IMR-90 (cell line): ENCODE measurements at regions not wholly inside any gene's neighbourhood (a gene's known extent, or its start where the extent isn't known, plus 50 kb on each side); places are given as distances from the start of the nearest gene placed in this dataset.

ENCODE experiments used
- ATAC-seq: fragments of 200-7000 bp; cut with Tn5 transposase; 2 replicates; pipeline ENCODE4 v1.9.1; 2020; ENCODE audit warnings: low read depth, mild to moderate bottlenecking, moderate library complexity
- BruUV-seq: library from RNA; stranded (reverse); fragments of 400-500 nt; replicated peaks from 2 replicates; lab custom pipeline; 2021; lab: Mats Ljungman, UMichigan
- CTCF ChIA-PET: fragments of 300-600 bp; formaldehyde crosslinking; extraction: SDS; loops from one replicate; lab custom pipeline; 2021; ENCODE audit warnings: antibody characterized with exemption; lab: Yijun Ruan, JAX
- POLR2A ChIA-PET: fragments of 300-600 bp; sonication (Branson Sonifier 250); formaldehyde crosslinking; loops from one replicate; lab custom pipeline; 2022; ENCODE audit warnings: antibody characterized with exemption; ENCODE audit not compliant: unreplicated experiment; lab: Charles Lee
- DNase-seq: peaks from one replicate; pipeline ENCODE4 v3.0.0; 2013
- H2AFZ ChIP-seq: replicated peaks from 2 replicates; pipeline ENCODE3; 2013; ENCODE audit warnings: low read length, mild to moderate bottlenecking; ENCODE audit not compliant: poor library complexity
- H2AK5ac ChIP-seq: 2 replicates; pipeline ENCODE4 v1.6.1; 2013; ENCODE audit warnings: low read depth, low read length, inconsistent platforms
- H2AK9ac ChIP-seq: replicated peaks from 2 replicates; pipeline ENCODE3; 2013; ENCODE audit warnings: mild to moderate bottlenecking, low read depth, low read length, moderate library complexity; ENCODE audit not compliant: poor library complexity
- H2BK120ac ChIP-seq: 2 replicates; pipeline ENCODE4 v1.6.1; 2013; ENCODE audit warnings: low read depth, low read length, inconsistent platforms
- H2BK15ac ChIP-seq: 3 replicates; pipeline ENCODE4 v1.6.1; 2013; ENCODE audit warnings: low read depth, low read length, inconsistent platforms
- H2BK20ac ChIP-seq: 2 replicates; pipeline ENCODE4 v1.6.1; 2013; ENCODE audit warnings: low read depth, mild to moderate bottlenecking, inconsistent platforms, low read length, moderate library complexity
- H2BK5ac ChIP-seq: 2 replicates; pipeline ENCODE4 v1.6.1; 2013; ENCODE audit warnings: mild to moderate bottlenecking, low read depth, low read length, inconsistent platforms; ENCODE audit not compliant: poor library complexity, severe bottlenecking
- H3K14ac ChIP-seq: replicated peaks from 2 replicates; pipeline ENCODE4 v1.6.1; 2013; ENCODE audit warnings: low read depth, low read length, inconsistent platforms
- H3K18ac ChIP-seq: 2 replicates; pipeline ENCODE4 v1.6.1; 2013; ENCODE audit warnings: low read depth, low read length, control low read depth
- H3K23ac ChIP-seq: 2 replicates; pipeline ENCODE4 v1.6.1; 2013; ENCODE audit warnings: low read depth, low read length, inconsistent platforms
- H3K27ac ChIP-seq: 2 replicates; pipeline ENCODE4 v1.5.1; 2013; ENCODE audit warnings: mild to moderate bottlenecking, control low read depth, low read length; ENCODE audit not compliant: insufficient read depth
- H3K27me3 ChIP-seq: 2 replicates; pipeline ENCODE4 v1.6.1; 2013; ENCODE audit warnings: low read length; ENCODE audit not compliant: control insufficient read depth, insufficient read depth
- H3K36me3 ChIP-seq: 2 replicates; pipeline ENCODE4 v1.6.1; 2013; ENCODE audit warnings: low read length, mixed read lengths; ENCODE audit not compliant: control insufficient read depth, insufficient read depth
- H3K4ac ChIP-seq: 2 replicates; pipeline ENCODE4 v1.6.1; 2013; ENCODE audit warnings: low read depth, low read length, inconsistent platforms
- H3K4me1 ChIP-seq: 2 replicates; pipeline ENCODE4 v1.6.1; 2013; ENCODE audit warnings: low read length, mixed read lengths; ENCODE audit not compliant: control insufficient read depth, insufficient read depth
- H3K4me2 ChIP-seq: 2 replicates; pipeline ENCODE4 v1.6.1; 2013; ENCODE audit warnings: low read depth, mild to moderate bottlenecking, control low read depth, low read length, moderate library complexity
- H3K4me3 ChIP-seq: 2 replicates; pipeline ENCODE4 v1.5.1; 2013; ENCODE audit warnings: low read depth, mild to moderate bottlenecking, control low read depth, low read length, moderate library complexity; ENCODE audit not compliant: insufficient read depth
- H3K56ac ChIP-seq: 2 replicates; pipeline ENCODE4 v1.6.1; 2013; ENCODE audit warnings: low read length, inconsistent platforms; ENCODE audit not compliant: insufficient read depth; ENCODE audit errors: extremely low read depth
- H3K79me1 ChIP-seq, 2 experiments: 2 replicates each; pipeline ENCODE4 v1.6.1; 2013; ENCODE audit warnings: low read length in 2 of 2, inconsistent platforms in 1 of 2, low read depth in 1 of 2
- H3K9ac ChIP-seq: 2 replicates; pipeline ENCODE4 v1.6.1; 2013; ENCODE audit warnings: low read depth, low read length, control low read depth
- H3K9me1 ChIP-seq: 2 replicates; pipeline ENCODE4 v1.6.1; 2013; ENCODE audit warnings: low read length, inconsistent platforms; ENCODE audit not compliant: insufficient read depth
- H3K9me3 ChIP-seq: 2 replicates; pipeline ENCODE4 v1.6.1; 2013; ENCODE audit warnings: low read length; ENCODE audit not compliant: control insufficient read depth, insufficient read depth
- H4K20me1 ChIP-seq: 2 replicates; pipeline ENCODE4 v1.6.1; 2013; ENCODE audit warnings: low read length, inconsistent platforms; ENCODE audit not compliant: insufficient read depth
- H4K5ac ChIP-seq: 2 replicates; pipeline ENCODE4 v1.6.1; 2013; ENCODE audit warnings: mild to moderate bottlenecking, low read depth, low read length, control low read depth
- H4K8ac ChIP-seq, 2 experiments: 2 replicates each; pipeline ENCODE4 v1.6.1; 2013; ENCODE audit warnings: low read depth in 2 of 2, low read length in 2 of 2, control low read depth in 1 of 2, inconsistent platforms in 1 of 2
- H4K91ac ChIP-seq: 2 replicates; pipeline ENCODE4 v1.6.1; 2013; ENCODE audit warnings: low read depth, low read length, inconsistent platforms; ENCODE audit not compliant: insufficient read depth
- BHLHE40 ChIP-seq: fragments of 150-350 bp; IDR thresholded peaks from 2 replicates; pipeline ENCODE4 v1.6.1; 2016; ENCODE audit warnings: mild to moderate bottlenecking, low read depth, low read length
- CEBPB ChIP-seq: IDR thresholded peaks from 2 replicates; pipeline ENCODE4 v1.6.1; 2012; ENCODE audit warnings: low read depth, low read length, improper control_type of control experiment
- CHD1 ChIP-seq: IDR thresholded peaks from 2 replicates; pipeline ENCODE4 v1.6.1; 2012; ENCODE audit warnings: low read depth, low read length, improper control_type of control experiment
- CTCF ChIP-seq: conservative IDR thresholded peaks from 2 replicates; pipeline ENCODE4 v1.5.1; 2012; ENCODE audit warnings: mild to moderate bottlenecking, low read depth, low read length, improper control_type of control experiment
- FOS ChIP-seq: fragments of 150-350 bp; IDR thresholded peaks from 2 replicates; pipeline ENCODE4 v1.6.1; 2016; ENCODE audit warnings: low read depth, low read length
- MAFK ChIP-seq: IDR thresholded peaks from 2 replicates; pipeline ENCODE4 v1.6.1; 2012; ENCODE audit warnings: low read depth, low read length, improper control_type of control experiment
- MAZ ChIP-seq: IDR thresholded peaks from 2 replicates; pipeline ENCODE4 v1.6.1; 2012; ENCODE audit warnings: low read depth, mild to moderate bottlenecking, low read length, improper control_type of control experiment, moderate library complexity, borderline replicate concordance
- MXI1 ChIP-seq: IDR thresholded peaks from 2 replicates; pipeline ENCODE4 v1.6.1; 2012; ENCODE audit warnings: low read depth, mild to moderate bottlenecking, low read length, moderate library complexity, borderline replicate concordance
- NFE2L2 ChIP-seq: fragments of 150-350 bp; IDR thresholded peaks from 2 replicates; pipeline ENCODE4 v1.6.1; 2016; ENCODE audit warnings: low read depth, mild to moderate bottlenecking, low read length
- POLR2A ChIP-seq: IDR thresholded peaks from 2 replicates; pipeline ENCODE4 v1.6.1; 2012; ENCODE audit warnings: mild to moderate bottlenecking, low read depth, low read length
- RAD21 ChIP-seq: IDR thresholded peaks from 2 replicates; pipeline ENCODE4 v1.6.1; 2012; ENCODE audit warnings: low read length, improper control_type of control experiment
- RCOR1 ChIP-seq: IDR thresholded peaks from 2 replicates; pipeline ENCODE4 v1.6.1; 2012; ENCODE audit warnings: mild to moderate bottlenecking, low read length, improper control_type of control experiment; ENCODE audit not compliant: insufficient replicate concordance
- RFX5 ChIP-seq: IDR thresholded peaks from 2 replicates; pipeline ENCODE4 v1.8.0; 2012; ENCODE audit warnings: low read depth, mild to moderate bottlenecking, low read length, moderate library complexity
- SMC3 ChIP-seq: fragments of 150-350 bp; IDR thresholded peaks from 2 replicates; pipeline ENCODE4 v1.6.1; 2016; ENCODE audit warnings: low read depth, mild to moderate bottlenecking, antibody characterized with exemption, low read length, moderate library complexity
- WGBS, 2 experiments: methylation state at CpG; one replicate each; pipeline versions ENCODE4 v1.1.5 to v1.1.7; 2013; ENCODE audit warnings: missing lambda C conversion rate in 2 of 2; ENCODE audit not compliant: insufficient read length in 1 of 2; ENCODE audit errors: extremely low coverage in 2 of 2; 5-methylcytosine and 5-hydroxymethylcytosine counted together
- dilution Hi-C: fragments of 300-500 bp; cut with HindIII; formaldehyde crosslinking; loops from one replicate; pipeline ENCODE4 v1.14.3; 2018; ENCODE audit warnings: low sequenced_read_pairs; ENCODE audit not compliant: unreplicated experiment
- in situ Hi-C: fragments of 300-500 bp; cut with MboI; formaldehyde crosslinking; loops from 3 replicates; pipeline ENCODE4 v1.14.3; 2019; ENCODE audit warnings: low sequenced_read_pairs, inconsistent platforms, mixed read lengths
- intact Hi-C: fragments of 100-400 bp; cut with micrococcal nuclease; formaldehyde crosslinking; loops from 2 replicates; pipeline ENCODE4 v1.10.0; 2022
- TF ChIP-seq, protein P1 (sequence below): fragments of 150-350 bp; IDR thresholded peaks from 2 replicates; pipeline ENCODE4 v1.6.1; 2017; ENCODE audit warnings: mild to moderate bottlenecking, antibody characterized with exemption, low read length, low read depth
- TF ChIP-seq, protein P2 (sequence below): fragments of 150-350 bp; IDR thresholded peaks from 2 replicates; pipeline ENCODE4 v1.6.1; 2016; ENCODE audit warnings: low read depth, mild to moderate bottlenecking, low read length, moderate library complexity, borderline replicate concordance

DNA sequence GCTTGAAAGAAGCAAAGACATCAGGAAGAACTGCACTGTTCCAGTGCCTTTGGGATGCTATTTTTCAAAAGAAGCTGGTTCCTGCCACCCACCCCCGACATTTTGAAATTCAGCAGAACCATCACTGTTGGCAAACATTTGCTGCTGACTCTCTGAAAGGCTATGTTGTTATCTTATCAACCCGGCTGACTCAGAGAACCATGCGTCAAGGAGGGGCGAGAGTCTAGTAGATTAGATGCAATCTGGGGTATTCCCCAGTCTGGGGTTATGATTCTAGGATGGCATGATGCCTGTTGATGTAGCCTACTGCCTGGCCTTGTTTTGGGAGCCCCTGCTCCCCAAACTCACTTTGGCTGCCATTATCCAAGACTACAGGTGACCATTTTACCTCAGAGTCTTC is 267.8 kb upstream of the RUNX1 start:
- peak overlapping the region; percentile 12; the same call in 1 of the 2 replicates for H2AK5ac ChIP-seq
- dilution Hi-C loops (no loop called here), intact Hi-C loops (no loop called here), in situ Hi-C loops (no loop called here)
- peaks cover 8% of the 10 kb centered on the region; the same call in 1 of the 2 replicates for H3K9me1 ChIP-seq
- TF ChIP-seq, protein P1, sequence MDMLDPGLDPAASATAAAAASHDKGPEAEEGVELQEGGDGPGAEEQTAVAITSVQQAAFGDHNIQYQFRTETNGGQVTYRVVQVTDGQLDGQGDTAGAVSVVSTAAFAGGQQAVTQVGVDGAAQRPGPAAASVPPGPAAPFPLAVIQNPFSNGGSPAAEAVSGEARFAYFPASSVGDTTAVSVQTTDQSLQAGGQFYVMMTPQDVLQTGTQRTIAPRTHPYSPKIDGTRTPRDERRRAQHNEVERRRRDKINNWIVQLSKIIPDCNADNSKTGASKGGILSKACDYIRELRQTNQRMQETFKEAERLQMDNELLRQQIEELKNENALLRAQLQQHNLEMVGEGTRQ, result no peak
- TF ChIP-seq BHLHE40 (peak; percentile 38; the same call in 1 of the 2 replicates), RAD21 (no peak), NFE2L2 (peak; percentile 35; the same call in 1 of the 2 replicates), MAFK (peak; percentile 44; the same call in 1 of the 2 replicates), SMC3 (peak; percentile 5; the same call in 1 of the 2 replicates), MXI1 (no peak), CEBPB (peak; percentile 81), RFX5 (no peak), CTCF (no peak), POLR2A (no peak), FOS (peak; percentile 95), MAZ (0 out of 2 replicates have a peak, but pooled peaks have one; percentile 6), RCOR1 (no peak), CHD1 (no peak)
- TF ChIP-seq, protein P2, sequence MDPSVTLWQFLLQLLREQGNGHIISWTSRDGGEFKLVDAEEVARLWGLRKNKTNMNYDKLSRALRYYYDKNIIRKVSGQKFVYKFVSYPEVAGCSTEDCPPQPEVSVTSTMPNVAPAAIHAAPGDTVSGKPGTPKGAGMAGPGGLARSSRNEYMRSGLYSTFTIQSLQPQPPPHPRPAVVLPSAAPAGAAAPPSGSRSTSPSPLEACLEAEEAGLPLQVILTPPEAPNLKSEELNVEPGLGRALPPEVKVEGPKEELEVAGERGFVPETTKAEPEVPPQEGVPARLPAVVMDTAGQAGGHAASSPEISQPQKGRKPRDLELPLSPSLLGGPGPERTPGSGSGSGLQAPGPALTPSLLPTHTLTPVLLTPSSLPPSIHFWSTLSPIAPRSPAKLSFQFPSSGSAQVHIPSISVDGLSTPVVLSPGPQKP, result no peak
- no peak overlapping the region for H3K9ac ChIP-seq
- 0 out of 4 replicates have a peak overlapping the region, but pooled peaks of 1 of the 2 experiments have one; percentile 34 for H4K8ac ChIP-seq
- no peak overlapping the region; the same call in 2 of the 3 replicates for H2BK15ac ChIP-seq
- no TSS peak for BruUV-seq
- H2AFZ ChIP-seq, result peak overlapping the region; percentile 61
- peak overlapping the region; percentile 17; the same call in 1 of the 2 replicates for H3K4ac ChIP-seq
- ATAC-seq (peak; percentile 75), DNase-seq (peak; percentile 86)
- POLR2A ChIA-PET, result no interaction called here
- no peak overlapping the region for H2BK20ac ChIP-seq
- H2BK5ac ChIP-seq, result peak overlapping the region; percentile 27
- H4K20me1 ChIP-seq, result no peaks in the 10 kb centered on the region
- no peak overlapping the region for H2AK9ac ChIP-seq
- peak overlapping the region; percentile 84; the same call in 1 of the 2 replicates for H3K18ac ChIP-seq
- peak overlapping the region; percentile 46; the same call in 1 of the 2 replicates for H4K91ac ChIP-seq
- no peak overlapping the region for H3K56ac ChIP-seq
- no peaks in the 10 kb centered on the region for H3K9me3 ChIP-seq
- H4K5ac ChIP-seq, result peak overlapping the region; percentile 84; the same call in 1 of the 2 replicates
- no peaks in the 10 kb centered on the region for H3K79me1 ChIP-seq
- no peaks in the 10 kb centered on the region for H3K36me3 ChIP-seq
- CTCF ChIA-PET, result no interaction called here
- no peak overlapping the region for H3K27ac ChIP-seq
- H3K4me3 ChIP-seq, result no peak overlapping the region
- H3K4me1 ChIP-seq, result peaks cover 6% of the 10 kb centered on the region
- H3K23ac ChIP-seq, result no peak overlapping the region
- peak overlapping the region; percentile 62; the same call in 1 of the 2 replicates for H3K14ac ChIP-seq
- peak overlapping the region; percentile 55 for H3K4me2 ChIP-seq
- H2BK120ac ChIP-seq, result peak overlapping the region; percentile 43; the same call in 1 of the 2 replicates
- WGBS, 2 experiments, result no CpG with 5 or more reads among the region's 4 CpGs
- no peaks in the 10 kb centered on the region for H3K27me3 ChIP-seq
